ENCODE measurements at regions not wholly inside any gene's neighbourhood (a gene's known extent, or its start where the extent isn't known, plus 50 kb on each side); places are given as distances from the start of the nearest gene placed in this dataset.

GRCh38 chr1:106296431-106296830, 760.0 kb upstream of the PRMT6 start:
- no peak overlapping the region for H3K27ac ChIP-seq (ENCODE audit: low read depth in 1 of 2, low read length in 2 of 2)
- DNase-seq (ENCODE audit: low spot score), result no peak
- no peaks in the 10 kb centered on the region for H3K27me3 ChIP-seq (ENCODE audit: control insufficient read depth in 4 of 4, insufficient read depth in 4 of 4, low read length in 3 of 4)
- H3K4me1 ChIP-seq (ENCODE audit: control insufficient read depth in 4 of 4, insufficient read depth in 4 of 4, low read length in 3 of 4), result no peaks in the 10 kb centered on the region
- TF ChIP-seq HNF4G (IDR thresholded peaks at IDR 0.05), result no peak
- TF ChIP-seq ATF3 (IDR thresholded peaks at IDR 0.05), result no peak
- no peak for TF ChIP-seq HNF4A (conservative IDR thresholded peaks at IDR 0.05)
- no peak for TF ChIP-seq FOXA2 (IDR thresholded peaks at IDR 0.05)
- TF ChIP-seq RXRA (IDR thresholded peaks at IDR 0.05), result no peak
- no peak for TF ChIP-seq CTCF (IDR thresholded peaks at IDR 0.05; ENCODE audit: low read depth, low read length, missing input control)
- TF ChIP-seq EGR1 (IDR thresholded peaks at IDR 0.05; ENCODE audit: low read depth in 2 of 2), result no peak
- TF ChIP-seq GABPA (IDR thresholded peaks at IDR 0.05 in 1 of 2, conservative IDR thresholded peaks at IDR 0.05 in 1 of 2), result no peak
- no peak for TF ChIP-seq REST (IDR thresholded peaks at IDR 0.05)
- no peak for TF ChIP-seq YY1 (IDR thresholded peaks at IDR 0.05)
- no peak for TF ChIP-seq RAD21 (IDR thresholded peaks at IDR 0.05)
- no peak overlapping the region for H3K4me3 ChIP-seq (ENCODE audit: low read depth in 1 of 3, low read length in 3 of 3)
- no peaks in the 10 kb centered on the region for H3K36me3 ChIP-seq (ENCODE audit: control insufficient read depth in 4 of 4, insufficient read depth in 3 of 4, low read depth in 1 of 4, low read length in 3 of 4)
- H3K9ac ChIP-seq (ENCODE audit: low read depth in 1 of 2, low read length in 2 of 2), result no peak overlapping the region
- no peaks in the 10 kb centered on the region for H3K9me3 ChIP-seq (ENCODE audit: control insufficient read depth in 4 of 4, low read length in 3 of 4)
- 80% methylated on average over 1 of the region's 1 CpG for WGBS

- Histone ChIP-seq H3K9me3 (ENCODE audit: control insufficient read depth in 4 of 4, low read length in 3 of 4) (peaks cover 2 to 4% (median 4%) of the 10 kb centered on the region in 4 donors), H3K27me3 (ENCODE audit: control insufficient read depth in 4 of 4, insufficient read depth in 4 of 4, low read length in 3 of 4) (no peaks in the 10 kb centered on the region), H3K4me3 (ENCODE audit: low read depth in 1 of 3, low read length in 3 of 3) (no peak overlapping the region), H3K4me1 (ENCODE audit: control insufficient read depth in 4 of 4, insufficient read depth in 4 of 4, low read length in 3 of 4) (no peaks in the 10 kb centered on the region), H3K27ac (ENCODE audit: low read depth in 1 of 2, low read length in 2 of 2) (no peak overlapping the region), H3K9ac (ENCODE audit: low read depth in 1 of 2, low read length in 2 of 2) (no peak overlapping the region), H3K36me3 (ENCODE audit: control insufficient read depth in 4 of 4, insufficient read depth in 3 of 4, low read depth in 1 of 4, low read length in 3 of 4) (no peaks in the 10 kb centered on the region)
- WGBS, result 45% methylated on average over 3 of the region's 3 CpGs
- TF ChIP-seq REST (IDR thresholded peaks at IDR 0.05), result no peak
- TF ChIP-seq JUND (IDR thresholded peaks at IDR 0.05), result no peak
- TF ChIP-seq RAD21 (IDR thresholded peaks at IDR 0.05), result no peak
- no peak for TF ChIP-seq ATF3 (IDR thresholded peaks at IDR 0.05)
- no peak for TF ChIP-seq GABPA (IDR thresholded peaks at IDR 0.05 in 1 of 2, conservative IDR thresholded peaks at IDR 0.05 in 1 of 2)
- no peak for TF ChIP-seq ZBTB33 (IDR thresholded peaks at IDR 0.05)
- TF ChIP-seq FOXA2 (IDR thresholded peaks at IDR 0.05), result no peak
- no peak for TF ChIP-seq FOXA1 (IDR thresholded peaks at IDR 0.05)
- no peak for TF ChIP-seq MAX (IDR thresholded peaks at IDR 0.05)
- no peak for TF ChIP-seq EGR1 (IDR thresholded peaks at IDR 0.05; ENCODE audit: low read depth in 2 of 2)
- TF ChIP-seq YY1 (IDR thresholded peaks at IDR 0.05), result no peak
- no peak for TF ChIP-seq NR2F2 (IDR thresholded peaks at IDR 0.05)
- TF ChIP-seq HNF4G (IDR thresholded peaks at IDR 0.05), result no peak
- TF ChIP-seq RXRA (IDR thresholded peaks at IDR 0.05), result no peak
- no peak for TF ChIP-seq HNF4A (conservative IDR thresholded peaks at IDR 0.05)
- no peak for DNase-seq (ENCODE audit: low spot score)
These were observed 752.4 kb upstream of the PRMT6 start for GRCh38 chr1:106304106-106304505.

Data from liver (tissue), 8 donors.